ENCODE measurements at regions not wholly inside any gene's neighbourhood (a gene's known extent, or its start where the extent isn't known, plus 50 kb on each side); places are given as distances from the start of the nearest gene placed in this dataset.

DNA sequence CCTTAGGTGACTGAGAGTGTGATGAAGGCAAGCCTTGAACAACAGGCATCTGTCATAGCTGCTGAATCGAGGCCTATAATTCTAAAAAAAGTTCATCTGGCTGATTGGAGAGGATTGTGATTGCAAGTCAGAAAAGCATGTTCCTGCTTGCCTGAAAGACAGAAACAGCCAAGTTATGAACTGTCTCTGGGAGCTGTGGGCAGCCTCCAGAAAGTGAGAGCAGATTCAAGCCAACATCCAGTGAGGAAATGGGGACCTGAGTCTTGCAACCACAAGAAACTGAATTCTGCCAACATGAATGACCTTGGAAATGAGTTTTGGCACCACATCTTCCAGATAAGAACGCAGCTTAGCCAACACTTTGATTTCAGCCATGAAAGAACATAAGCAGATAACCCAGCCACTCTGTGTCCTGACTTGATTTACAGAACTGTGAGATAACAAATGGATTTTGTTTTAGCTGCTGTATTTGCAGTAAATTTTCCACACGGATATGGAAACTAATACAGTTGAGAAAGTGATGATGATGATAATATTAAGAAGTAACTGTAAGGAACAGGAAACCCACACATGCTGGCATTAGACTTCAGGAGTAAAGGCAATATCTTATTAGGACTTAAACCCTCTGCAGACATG lies 240.3 kb upstream of the NDST3 start:
- no peak for TF ChIP-seq ESRRA (IDR thresholded peaks at IDR 0.05; ENCODE audit: borderline replicate concordance, low read length)
- no peak for TF ChIP-seq HOXB13 (CRISPR knock-in tag; IDR thresholded peaks at IDR 0.05; ENCODE audit: low read depth)
- no peak for TF ChIP-seq RFX5 (IDR thresholded peaks at IDR 0.05)
- TF ChIP-seq, protein P1, sequence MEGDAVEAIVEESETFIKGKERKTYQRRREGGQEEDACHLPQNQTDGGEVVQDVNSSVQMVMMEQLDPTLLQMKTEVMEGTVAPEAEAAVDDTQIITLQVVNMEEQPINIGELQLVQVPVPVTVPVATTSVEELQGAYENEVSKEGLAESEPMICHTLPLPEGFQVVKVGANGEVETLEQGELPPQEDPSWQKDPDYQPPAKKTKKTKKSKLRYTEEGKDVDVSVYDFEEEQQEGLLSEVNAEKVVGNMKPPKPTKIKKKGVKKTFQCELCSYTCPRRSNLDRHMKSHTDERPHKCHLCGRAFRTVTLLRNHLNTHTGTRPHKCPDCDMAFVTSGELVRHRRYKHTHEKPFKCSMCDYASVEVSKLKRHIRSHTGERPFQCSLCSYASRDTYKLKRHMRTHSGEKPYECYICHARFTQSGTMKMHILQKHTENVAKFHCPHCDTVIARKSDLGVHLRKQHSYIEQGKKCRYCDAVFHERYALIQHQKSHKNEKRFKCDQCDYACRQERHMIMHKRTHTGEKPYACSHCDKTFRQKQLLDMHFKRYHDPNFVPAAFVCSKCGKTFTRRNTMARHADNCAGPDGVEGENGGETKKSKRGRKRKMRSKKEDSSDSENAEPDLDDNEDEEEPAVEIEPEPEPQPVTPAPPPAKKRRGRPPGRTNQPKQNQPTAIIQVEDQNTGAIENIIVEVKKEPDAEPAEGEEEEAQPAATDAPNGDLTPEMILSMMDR (IDR thresholded peaks at IDR 0.05): no peak
- TF ChIP-seq, protein P2, sequence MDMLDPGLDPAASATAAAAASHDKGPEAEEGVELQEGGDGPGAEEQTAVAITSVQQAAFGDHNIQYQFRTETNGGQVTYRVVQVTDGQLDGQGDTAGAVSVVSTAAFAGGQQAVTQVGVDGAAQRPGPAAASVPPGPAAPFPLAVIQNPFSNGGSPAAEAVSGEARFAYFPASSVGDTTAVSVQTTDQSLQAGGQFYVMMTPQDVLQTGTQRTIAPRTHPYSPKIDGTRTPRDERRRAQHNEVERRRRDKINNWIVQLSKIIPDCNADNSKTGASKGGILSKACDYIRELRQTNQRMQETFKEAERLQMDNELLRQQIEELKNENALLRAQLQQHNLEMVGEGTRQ (IDR thresholded peaks at IDR 0.05): no peak

Data from A549 (cell line).